ENCODE measurements at regions not wholly inside any gene's neighbourhood (a gene's known extent, or its start where the extent isn't known, plus 50 kb on each side); places are given as distances from the start of the nearest gene placed in this dataset.

GRCh38 chr11:80309301-80309700, 868.5 kb upstream of the TENM4 start:
- Histone ChIP-seq H3K79me2 (ENCODE audit: control insufficient read depth, low read length) (no peaks in the 10 kb centered on the region), H3K27me3 (ENCODE audit: control insufficient read depth, low read length) (no peaks in the 10 kb centered on the region), H3K9me2 (replicated peaks; ENCODE audit: control insufficient read depth, low read length) (no peaks in the 10 kb centered on the region), H3K9me3 (ENCODE audit: control insufficient read depth, insufficient read depth, low read length) (no peaks in the 10 kb centered on the region), H3K4me1 (ENCODE audit: control insufficient read depth, low read length) (no peaks in the 10 kb centered on the region), H3K27ac (ENCODE audit: low read depth, low read length) (no peak overlapping the region), H4K20me1 (ENCODE audit: control insufficient read depth, insufficient read depth, low read depth, low read length) (no peaks in the 10 kb centered on the region), H3K4me2 (ENCODE audit: low read length) (no peak overlapping the region), H3K4me3 (ENCODE audit: low read length) (no peak overlapping the region), H3K36me3 (ENCODE audit: control insufficient read depth, low read length) (no peaks in the 10 kb centered on the region), H3F3A (ENCODE audit: control insufficient read depth, insufficient read depth) (no peaks in the 10 kb centered on the region)
- TF ChIP-seq CTCF (IDR thresholded peaks at IDR 0.05; ENCODE audit: low read depth, low read length, poor library complexity, severe bottlenecking): no peak

DNA sequence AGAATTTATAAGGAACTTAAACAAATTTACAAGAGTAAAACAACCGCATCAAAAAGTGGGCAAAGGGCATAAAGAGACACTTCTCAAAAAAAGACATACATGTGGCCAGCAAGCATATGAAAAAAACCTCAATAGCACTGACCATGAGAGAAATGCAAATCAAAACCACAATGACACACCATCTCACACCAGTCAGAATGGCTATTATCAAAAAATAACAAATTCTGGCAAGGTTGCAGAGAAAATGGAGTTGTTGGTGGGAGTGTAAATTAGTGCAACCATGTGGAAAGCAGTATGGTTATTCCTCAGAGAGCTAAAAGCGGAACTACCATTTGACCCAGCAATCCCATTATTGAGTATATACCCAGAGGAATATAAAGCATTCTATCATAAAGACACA, 866.8 kb upstream of the TENM4 start:
- H3K4me2 ChIP-seq (ENCODE audit: low read length): no peak overlapping the region
- H3K4me1 ChIP-seq (ENCODE audit: control insufficient read depth, low read length): no peaks in the 10 kb centered on the region
- no peaks in the 10 kb centered on the region for H3K79me2 ChIP-seq (ENCODE audit: control insufficient read depth, low read length)
- H4K20me1 ChIP-seq (ENCODE audit: control insufficient read depth, insufficient read depth, low read depth, low read length): no peaks in the 10 kb centered on the region
- peaks cover 6% of the 10 kb centered on the region; the same call in 1 of the 2 replicates for H3K9me3 ChIP-seq (ENCODE audit: control insufficient read depth, insufficient read depth, low read length)
- TF ChIP-seq EZH2phosphoT487 (IDR thresholded peaks at IDR 0.05; ENCODE audit: borderline replicate concordance, low read length) (no peak), CTCF (IDR thresholded peaks at IDR 0.05; ENCODE audit: low read depth, low read length, poor library complexity, severe bottlenecking) (no peak)
- no peaks in the 10 kb centered on the region for H3F3A ChIP-seq (ENCODE audit: control insufficient read depth, insufficient read depth)
- H3K27ac ChIP-seq (ENCODE audit: low read depth, low read length): no peak overlapping the region
- no peak overlapping the region for H3K4me3 ChIP-seq (ENCODE audit: low read length)
- no peaks in the 10 kb centered on the region for H3K9me2 ChIP-seq (replicated peaks; ENCODE audit: control insufficient read depth, low read length)
- H3K36me3 ChIP-seq (ENCODE audit: control insufficient read depth, low read length): no peaks in the 10 kb centered on the region
- no peaks in the 10 kb centered on the region for H3K27me3 ChIP-seq (ENCODE audit: control insufficient read depth, low read length)

DNA sequence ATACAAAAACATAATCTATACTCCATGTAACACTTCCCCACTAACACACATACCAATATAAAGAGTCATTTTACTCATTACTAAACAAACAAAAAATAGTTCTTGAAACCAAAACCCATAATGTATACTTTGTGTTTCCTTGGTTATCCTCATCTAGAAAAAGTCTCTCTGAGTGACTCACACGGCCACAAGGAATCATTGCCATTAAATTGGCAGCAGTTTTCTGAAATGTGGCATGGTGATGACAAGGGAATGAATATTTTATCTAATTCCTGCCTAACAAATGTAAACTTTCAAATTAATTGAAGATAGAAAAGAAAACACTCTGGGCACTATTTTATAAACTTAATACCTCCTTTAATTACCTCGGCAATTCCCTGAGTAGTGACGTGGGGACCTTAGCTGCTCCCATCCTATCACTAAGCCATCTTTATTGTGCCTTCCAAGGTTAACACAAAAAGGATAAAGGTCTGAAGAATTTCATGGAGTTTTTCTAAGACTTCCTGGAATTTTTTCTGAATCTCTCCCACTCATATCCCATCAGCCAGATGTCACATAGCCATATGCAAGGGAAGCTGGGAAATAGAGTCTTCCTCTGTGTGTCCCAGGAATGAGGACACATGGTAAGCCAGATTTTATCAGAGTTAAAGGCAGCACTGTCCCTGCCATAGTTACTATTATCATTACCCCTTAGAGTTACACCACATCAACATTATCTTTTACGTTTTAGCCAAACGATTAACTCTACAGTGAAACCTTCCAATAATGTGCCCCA, 857.2 kb upstream of the TENM4 start:
- Histone ChIP-seq H3F3A (ENCODE audit: control insufficient read depth, insufficient read depth) (no peaks in the 10 kb centered on the region), H3K4me2 (ENCODE audit: low read length) (no peak overlapping the region), H3K27me3 (ENCODE audit: control insufficient read depth, low read length) (no peaks in the 10 kb centered on the region), H4K20me1 (ENCODE audit: control insufficient read depth, insufficient read depth, low read depth, low read length) (no peaks in the 10 kb centered on the region), H3K9me2 (replicated peaks; ENCODE audit: control insufficient read depth, low read length) (no peaks in the 10 kb centered on the region), H3K4me3 (ENCODE audit: low read length) (no peak overlapping the region), H3K79me2 (ENCODE audit: control insufficient read depth, low read length) (no peaks in the 10 kb centered on the region), H3K9me3 (ENCODE audit: control insufficient read depth, insufficient read depth, low read length) (no peaks in the 10 kb centered on the region), H3K27ac (ENCODE audit: low read depth, low read length) (no peak overlapping the region), H3K4me1 (ENCODE audit: control insufficient read depth, low read length) (no peaks in the 10 kb centered on the region), H3K36me3 (ENCODE audit: control insufficient read depth, low read length) (no peaks in the 10 kb centered on the region)
- TF ChIP-seq CTCF (IDR thresholded peaks at IDR 0.05; ENCODE audit: low read depth, low read length, poor library complexity, severe bottlenecking) (no peak), EZH2phosphoT487 (IDR thresholded peaks at IDR 0.05; ENCODE audit: borderline replicate concordance, low read length) (no peak)
